ENCODE measurements at regions not wholly inside any gene's neighbourhood (a gene's known extent, or its start where the extent isn't known, plus 50 kb on each side); places are given as distances from the start of the nearest gene placed in this dataset.

DNA sequence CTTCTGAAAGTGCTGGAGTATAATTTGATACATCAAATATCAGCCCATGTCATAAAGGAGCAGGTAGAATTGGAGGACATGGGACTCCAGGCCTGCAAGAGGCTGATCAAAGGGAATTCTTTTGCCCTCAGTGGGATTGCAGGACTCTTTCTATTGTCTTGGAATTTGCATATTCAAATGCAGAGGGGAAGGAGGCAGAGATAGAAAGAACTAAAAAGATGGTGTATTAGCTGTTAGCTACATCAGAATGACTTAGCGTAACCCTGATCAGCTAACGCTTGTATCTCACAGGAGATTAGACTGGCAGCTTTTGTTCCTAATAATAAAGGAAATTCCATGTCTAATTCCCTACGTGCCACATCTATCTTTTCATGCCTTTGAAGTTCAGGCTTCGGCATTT lies 1014.7 kb upstream of the RBFOX1 start:
- 56 to 65% (median 58%) methylated on average over 4 of the region's 4 CpGs for WGBS, 3 donors
- FAIRE-seq (no peak), DNase-seq (no peak)
- Histone ChIP-seq H3K27me3 (ENCODE audit: control insufficient read depth in 3 of 3, insufficient read depth in 3 of 3, low read length in 3 of 3) (no peaks in the 10 kb centered on the region), H3K9me3 (ENCODE audit: control insufficient read depth in 2 of 2, insufficient read depth in 1 of 2, low read depth in 1 of 2, low read length in 1 of 2) (no peaks in the 10 kb centered on the region), H3K27ac (ENCODE audit: low read depth in 1 of 3, low read length in 2 of 3) (no peak overlapping the region), H3K36me3 (ENCODE audit: control insufficient read depth in 3 of 3, insufficient read depth in 2 of 3, low read depth in 1 of 3, low read length in 3 of 3) (no peaks in the 10 kb centered on the region), H3K4me3 (ENCODE audit: low read depth in 1 of 3, low read length in 3 of 3) (no peak overlapping the region), H3K4me1 (ENCODE audit: control insufficient read depth in 3 of 3, insufficient read depth in 2 of 3, low read depth in 1 of 3, low read length in 2 of 3) (no peaks in the 10 kb centered on the region)

DNA sequence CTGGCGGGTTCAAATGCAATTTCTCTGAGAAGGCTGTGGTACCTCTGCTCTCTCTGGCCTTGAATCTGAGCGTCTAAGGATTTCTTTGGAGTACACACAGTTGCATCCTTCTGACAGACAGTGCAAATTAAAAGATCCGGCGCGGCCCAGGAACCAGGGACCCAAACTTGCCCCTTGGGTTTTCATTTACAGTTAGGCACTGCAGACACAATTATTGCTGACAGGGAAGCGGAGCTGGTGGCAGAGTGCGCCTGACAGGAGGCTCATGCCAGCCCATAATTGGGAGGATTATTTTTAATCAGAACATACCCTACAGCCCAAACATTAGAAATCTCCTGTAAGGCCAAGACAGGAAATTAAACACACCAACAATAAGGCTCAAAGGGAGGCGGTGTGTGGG lies 1023.4 kb upstream of the RBFOX1 start:
- Histone ChIP-seq H3K36me3 (ENCODE audit: control insufficient read depth in 3 of 3, insufficient read depth in 2 of 3, low read depth in 1 of 3, low read length in 3 of 3) (no peaks in the 10 kb centered on the region), H3K27me3 (ENCODE audit: control insufficient read depth in 3 of 3, insufficient read depth in 3 of 3, low read length in 3 of 3) (no peaks in the 10 kb centered on the region), H3K4me3 (ENCODE audit: low read depth in 1 of 3, low read length in 3 of 3) (no peak overlapping the region), H3K9me3 (ENCODE audit: control insufficient read depth in 2 of 2, insufficient read depth in 1 of 2, low read depth in 1 of 2, low read length in 1 of 2) (no peaks in the 10 kb centered on the region), H3K4me1 (ENCODE audit: control insufficient read depth in 3 of 3, insufficient read depth in 2 of 3, low read depth in 1 of 3, low read length in 2 of 3) (no peaks in the 10 kb centered on the region), H3K27ac (ENCODE audit: low read depth in 1 of 3, low read length in 2 of 3) (no peak overlapping the region)
- 77 to 88% (median 82%) methylated on average over 8 of the region's 8 CpGs for WGBS, 3 donors
- no peak for DNase-seq
- FAIRE-seq: no peak

DNA sequence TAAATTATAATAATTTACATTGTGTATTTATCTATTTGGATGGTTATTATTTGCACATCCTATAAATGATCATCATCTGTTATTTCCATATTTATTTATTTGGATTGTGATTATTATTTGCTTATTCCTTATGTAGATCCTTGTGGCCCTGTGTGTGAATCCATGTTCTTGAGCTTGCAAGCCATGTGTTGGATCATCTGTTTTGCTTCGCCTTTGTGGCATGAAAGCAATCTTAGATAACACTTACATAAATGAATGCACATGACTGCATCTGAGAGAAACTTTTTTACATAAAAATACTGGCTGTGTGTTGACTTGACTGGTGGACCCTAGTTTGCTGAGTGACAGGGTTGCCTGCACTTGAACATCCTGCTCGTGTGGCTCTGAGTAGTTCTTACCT lies 1024.5 kb upstream of the RBFOX1 start:
- DNase-seq: no peak
- no peak overlapping the region for H3K4me3 ChIP-seq (ENCODE audit: low read depth in 1 of 3, low read length in 3 of 3)
- no peak overlapping the region for H3K27ac ChIP-seq (ENCODE audit: low read depth in 1 of 3, low read length in 2 of 3)
- H3K36me3 ChIP-seq (ENCODE audit: control insufficient read depth in 3 of 3, insufficient read depth in 2 of 3, low read depth in 1 of 3, low read length in 3 of 3): no peaks in the 10 kb centered on the region
- FAIRE-seq: no peak
- 69 to 84% (median 71%) methylated on average over 2 of the region's 2 CpGs for WGBS, 3 donors
- no peaks in the 10 kb centered on the region for H3K27me3 ChIP-seq (ENCODE audit: control insufficient read depth in 3 of 3, insufficient read depth in 3 of 3, low read length in 3 of 3)
- no peaks in the 10 kb centered on the region for H3K9me3 ChIP-seq (ENCODE audit: control insufficient read depth in 2 of 2, insufficient read depth in 1 of 2, low read depth in 1 of 2, low read length in 1 of 2)
- no peaks in the 10 kb centered on the region for H3K4me1 ChIP-seq (ENCODE audit: control insufficient read depth in 3 of 3, insufficient read depth in 2 of 3, low read depth in 1 of 3, low read length in 2 of 3)

DNA sequence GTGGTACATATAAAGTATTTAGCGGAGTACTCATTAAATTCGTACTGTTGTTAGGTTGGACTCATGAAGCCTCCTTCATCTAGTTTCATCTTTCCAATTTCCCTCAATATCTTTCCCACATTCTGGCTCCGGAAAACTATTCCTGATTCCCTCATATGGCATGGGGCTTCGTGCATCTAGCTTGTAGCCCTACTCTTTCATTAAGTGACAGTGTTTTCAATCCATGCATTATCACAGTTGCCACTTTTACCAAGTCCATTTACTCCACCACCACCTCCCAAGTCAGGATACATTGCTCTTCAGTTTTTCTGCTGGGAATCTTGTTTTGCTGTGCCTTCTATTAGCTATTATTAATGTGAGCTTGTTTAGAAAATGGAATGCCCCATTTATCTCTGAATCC lies 1032.1 kb upstream of the RBFOX1 start:
- H3K9me3 ChIP-seq (ENCODE audit: control insufficient read depth in 2 of 2, insufficient read depth in 1 of 2, low read depth in 1 of 2, low read length in 1 of 2): peaks cover 0 to 9% of the 10 kb centered on the region in 2 donors
- H3K4me1 ChIP-seq (ENCODE audit: control insufficient read depth in 3 of 3, insufficient read depth in 2 of 3, low read depth in 1 of 3, low read length in 2 of 3): no peaks in the 10 kb centered on the region
- no peak overlapping the region for H3K4me3 ChIP-seq (ENCODE audit: low read depth in 1 of 3, low read length in 3 of 3)
- DNase-seq: no peak
- no peaks in the 10 kb centered on the region for H3K36me3 ChIP-seq (ENCODE audit: control insufficient read depth in 3 of 3, insufficient read depth in 2 of 3, low read depth in 1 of 3, low read length in 3 of 3)
- no peaks in the 10 kb centered on the region for H3K27me3 ChIP-seq (ENCODE audit: control insufficient read depth in 3 of 3, insufficient read depth in 3 of 3, low read length in 3 of 3)
- 81 to 89% (median 88%) methylated on average over 4 of the region's 4 CpGs for WGBS, 3 donors
- FAIRE-seq: no peak
- H3K27ac ChIP-seq (ENCODE audit: low read depth in 1 of 3, low read length in 2 of 3): no peak overlapping the region

DNA sequence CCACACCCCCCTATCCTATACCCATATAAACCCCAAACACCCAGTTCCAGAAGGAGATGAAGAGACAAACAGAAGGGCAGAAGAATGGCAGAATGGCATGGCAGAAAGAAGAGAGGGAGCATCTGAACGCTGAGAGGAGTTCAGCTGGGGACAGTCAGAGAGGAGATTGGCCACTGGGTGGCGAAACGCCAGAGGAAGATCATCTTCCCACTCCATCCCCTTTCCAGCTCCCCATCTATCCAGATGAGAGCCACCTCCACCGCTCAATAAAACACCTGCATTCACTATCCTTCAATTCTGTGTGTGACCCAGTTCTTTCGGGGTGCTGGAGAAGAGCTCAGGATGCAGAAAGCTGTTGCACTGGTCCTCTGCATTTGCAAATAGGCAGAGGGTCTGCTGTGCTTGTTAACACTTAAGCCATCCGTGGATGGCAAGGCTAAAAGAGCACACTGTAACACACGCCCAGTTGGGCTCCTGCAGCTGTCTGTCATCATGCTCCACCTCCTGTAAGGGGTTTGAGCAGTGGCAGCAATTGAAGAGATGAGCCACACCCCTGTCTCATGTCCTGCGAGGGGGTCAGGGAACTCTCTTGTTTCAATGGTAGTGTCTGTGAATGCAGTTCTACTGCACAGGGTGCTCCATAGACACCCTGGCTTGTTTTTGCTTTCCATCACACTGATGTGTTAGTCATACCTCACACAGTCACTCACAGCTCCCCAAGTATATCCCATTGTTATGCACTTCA lies 1034.8 kb upstream of the RBFOX1 start:
- DNase-seq: no peak
- Histone ChIP-seq H3K4me3 (ENCODE audit: low read depth in 1 of 3, low read length in 3 of 3) (no peak overlapping the region), H3K27ac (ENCODE audit: low read depth in 1 of 3, low read length in 2 of 3) (no peak overlapping the region), H3K36me3 (ENCODE audit: control insufficient read depth in 3 of 3, insufficient read depth in 2 of 3, low read depth in 1 of 3, low read length in 3 of 3) (no peaks in the 10 kb centered on the region), H3K4me1 (ENCODE audit: control insufficient read depth in 3 of 3, insufficient read depth in 2 of 3, low read depth in 1 of 3, low read length in 2 of 3) (no peaks in the 10 kb centered on the region), H3K27me3 (ENCODE audit: control insufficient read depth in 3 of 3, insufficient read depth in 3 of 3, low read length in 3 of 3) (no peaks in the 10 kb centered on the region), H3K9me3 (ENCODE audit: control insufficient read depth in 2 of 2, insufficient read depth in 1 of 2, low read depth in 1 of 2, low read length in 1 of 2) (peaks cover 0 to 9% of the 10 kb centered on the region in 2 donors)
- 60 to 84% (median 74%) methylated on average over 8 of the region's 8 CpGs for WGBS, 3 donors
- FAIRE-seq: no peak

DNA sequence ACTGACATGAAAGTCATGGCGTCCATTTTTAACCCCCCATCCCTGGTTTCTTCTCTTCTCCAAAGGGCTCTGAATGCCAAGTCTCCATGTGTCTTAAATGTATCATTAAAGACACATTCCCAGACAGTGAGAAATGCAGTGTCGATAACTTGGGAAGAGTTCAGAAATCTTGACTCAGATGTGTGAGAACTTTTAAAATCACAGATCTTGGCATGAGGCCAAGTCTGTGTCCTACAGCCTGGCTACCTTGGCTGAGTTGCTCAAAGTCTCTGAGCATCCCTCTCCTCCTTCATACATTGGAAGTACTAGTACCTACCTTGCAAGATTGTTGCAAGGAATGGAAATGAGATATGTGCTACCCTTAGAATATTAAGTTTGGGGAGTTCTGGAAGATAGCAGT lies 1046.5 kb upstream of the RBFOX1 start:
- WGBS, 3 donors: 93 to 94% (median 93%) methylated on average over 2 of the region's 2 CpGs
- H3K27ac ChIP-seq (ENCODE audit: low read depth in 1 of 3, low read length in 2 of 3): no peak overlapping the region
- H3K27me3 ChIP-seq (ENCODE audit: control insufficient read depth in 3 of 3, insufficient read depth in 3 of 3, low read length in 3 of 3): no peaks in the 10 kb centered on the region
- no peaks in the 10 kb centered on the region for H3K36me3 ChIP-seq (ENCODE audit: control insufficient read depth in 3 of 3, insufficient read depth in 2 of 3, low read depth in 1 of 3, low read length in 3 of 3)
- H3K4me3 ChIP-seq (ENCODE audit: low read depth in 1 of 3, low read length in 3 of 3): no peak overlapping the region
- no peaks in the 10 kb centered on the region for H3K4me1 ChIP-seq (ENCODE audit: control insufficient read depth in 3 of 3, insufficient read depth in 2 of 3, low read depth in 1 of 3, low read length in 2 of 3)
- no peak for DNase-seq
- FAIRE-seq: no peak
- no peaks in the 10 kb centered on the region for H3K9me3 ChIP-seq (ENCODE audit: control insufficient read depth in 2 of 2, insufficient read depth in 1 of 2, low read depth in 1 of 2, low read length in 1 of 2)

DNA sequence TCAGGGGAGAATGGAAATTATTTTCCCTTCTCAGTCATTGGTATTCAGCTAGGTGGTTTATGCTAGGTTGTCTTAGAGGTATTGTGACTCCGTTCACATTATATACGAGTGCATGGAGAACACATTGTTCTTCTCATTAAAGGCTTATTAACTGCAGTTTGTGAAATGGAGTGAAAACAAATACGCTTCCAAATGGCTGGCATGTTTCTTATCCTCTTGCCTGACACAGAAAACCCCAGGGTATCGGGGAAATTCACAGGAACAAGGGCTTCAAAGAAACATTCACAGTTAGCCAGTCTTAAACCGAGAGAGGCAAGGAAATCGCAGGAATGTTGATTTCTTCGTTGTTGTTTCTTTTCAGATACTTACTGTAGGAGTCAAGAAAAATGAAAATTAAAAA lies 1047.9 kb upstream of the RBFOX1 start:
- FAIRE-seq (no peak), DNase-seq (no peak)
- Histone ChIP-seq H3K27ac (ENCODE audit: low read depth in 1 of 3, low read length in 2 of 3) (no peak overlapping the region), H3K4me3 (ENCODE audit: low read depth in 1 of 3, low read length in 3 of 3) (no peak overlapping the region), H3K4me1 (ENCODE audit: control insufficient read depth in 3 of 3, insufficient read depth in 2 of 3, low read depth in 1 of 3, low read length in 2 of 3) (no peaks in the 10 kb centered on the region), H3K9me3 (ENCODE audit: control insufficient read depth in 2 of 2, insufficient read depth in 1 of 2, low read depth in 1 of 2, low read length in 1 of 2) (no peaks in the 10 kb centered on the region), H3K36me3 (ENCODE audit: control insufficient read depth in 3 of 3, insufficient read depth in 2 of 3, low read depth in 1 of 3, low read length in 3 of 3) (no peaks in the 10 kb centered on the region), H3K27me3 (ENCODE audit: control insufficient read depth in 3 of 3, insufficient read depth in 3 of 3, low read length in 3 of 3) (no peaks in the 10 kb centered on the region)
- 50 to 67% (median 62%) methylated on average over 7 of the region's 7 CpGs for WGBS, 3 donors

DNA sequence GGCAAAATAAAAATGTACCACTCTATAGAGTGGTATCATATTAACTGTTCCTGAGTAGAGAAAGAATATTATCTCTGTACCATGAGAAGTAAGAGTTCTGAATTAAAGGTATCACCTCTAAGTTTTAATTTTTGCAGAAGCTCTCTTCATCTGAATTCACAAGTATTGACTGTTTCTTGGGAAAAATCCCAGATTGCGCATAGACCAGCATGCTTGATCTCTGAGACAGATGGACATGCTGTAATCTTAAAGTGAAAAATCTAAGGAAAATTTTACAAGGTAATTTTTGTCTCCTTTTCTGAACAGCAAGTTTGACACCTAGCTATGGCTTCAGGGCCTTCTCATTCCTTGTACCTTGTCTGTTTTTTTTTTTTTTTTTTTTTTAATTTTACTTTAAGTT lies 1050.7 kb upstream of the RBFOX1 start:
- Histone ChIP-seq H3K4me1 (ENCODE audit: control insufficient read depth in 3 of 3, insufficient read depth in 2 of 3, low read depth in 1 of 3, low read length in 2 of 3) (no peaks in the 10 kb centered on the region), H3K27ac (ENCODE audit: low read depth in 1 of 3, low read length in 2 of 3) (no peak overlapping the region), H3K9me3 (ENCODE audit: control insufficient read depth in 2 of 2, insufficient read depth in 1 of 2, low read depth in 1 of 2, low read length in 1 of 2) (no peaks in the 10 kb centered on the region), H3K4me3 (ENCODE audit: low read depth in 1 of 3, low read length in 3 of 3) (no peak overlapping the region), H3K36me3 (ENCODE audit: control insufficient read depth in 3 of 3, insufficient read depth in 2 of 3, low read depth in 1 of 3, low read length in 3 of 3) (no peaks in the 10 kb centered on the region), H3K27me3 (ENCODE audit: control insufficient read depth in 3 of 3, insufficient read depth in 3 of 3, low read length in 3 of 3) (no peaks in the 10 kb centered on the region)
- DNase-seq: no peak
- no peak for FAIRE-seq
- 92 to 98% (median 94%) methylated on average over 1 of the region's 1 CpG for WGBS, 3 donors

DNA sequence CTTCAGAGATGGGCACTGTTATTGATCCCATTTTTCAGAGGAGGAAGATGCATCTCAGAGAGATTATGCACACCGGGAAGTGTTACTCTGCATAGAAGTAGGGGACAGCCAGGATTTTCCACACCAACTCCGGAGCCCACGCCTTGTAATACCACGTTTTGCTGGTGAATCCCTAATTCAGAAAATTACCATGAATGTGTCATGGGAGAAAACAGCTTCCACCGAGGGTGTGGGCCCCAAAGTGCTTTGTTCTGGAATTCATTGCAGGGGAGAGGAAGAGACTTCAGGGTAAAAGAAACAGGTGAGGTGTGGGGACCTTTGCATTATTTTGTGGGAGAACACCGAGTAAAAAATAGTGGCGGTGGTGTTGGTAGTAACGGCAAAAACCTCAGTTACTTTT lies 1051.4 kb upstream of the RBFOX1 start:
- H3K9me3 ChIP-seq (ENCODE audit: control insufficient read depth in 2 of 2, insufficient read depth in 1 of 2, low read depth in 1 of 2, low read length in 1 of 2): no peaks in the 10 kb centered on the region
- FAIRE-seq: no peak

More for the DNA sequence above, 1051.4 kb upstream of the RBFOX1 start:
- Histone ChIP-seq H3K36me3 (ENCODE audit: control insufficient read depth in 3 of 3, insufficient read depth in 2 of 3, low read depth in 1 of 3, low read length in 3 of 3) (no peaks in the 10 kb centered on the region), H3K27me3 (ENCODE audit: control insufficient read depth in 3 of 3, insufficient read depth in 3 of 3, low read length in 3 of 3) (no peaks in the 10 kb centered on the region), H3K27ac (ENCODE audit: low read depth in 1 of 3, low read length in 2 of 3) (no peak overlapping the region), H3K4me1 (ENCODE audit: control insufficient read depth in 3 of 3, insufficient read depth in 2 of 3, low read depth in 1 of 3, low read length in 2 of 3) (no peaks in the 10 kb centered on the region), H3K4me3 (ENCODE audit: low read depth in 1 of 3, low read length in 3 of 3) (no peak overlapping the region)
- no peak for DNase-seq
- 83 to 87% (median 84%) methylated on average over 8 of the region's 8 CpGs for WGBS, 3 donors

Data from small intestine (tissue), 7 donors.